ENCODE measurements at regions not wholly inside any gene's neighbourhood (a gene's known extent, or its start where the extent isn't known, plus 50 kb on each side); places are given as distances from the start of the nearest gene placed in this dataset.

DNA sequence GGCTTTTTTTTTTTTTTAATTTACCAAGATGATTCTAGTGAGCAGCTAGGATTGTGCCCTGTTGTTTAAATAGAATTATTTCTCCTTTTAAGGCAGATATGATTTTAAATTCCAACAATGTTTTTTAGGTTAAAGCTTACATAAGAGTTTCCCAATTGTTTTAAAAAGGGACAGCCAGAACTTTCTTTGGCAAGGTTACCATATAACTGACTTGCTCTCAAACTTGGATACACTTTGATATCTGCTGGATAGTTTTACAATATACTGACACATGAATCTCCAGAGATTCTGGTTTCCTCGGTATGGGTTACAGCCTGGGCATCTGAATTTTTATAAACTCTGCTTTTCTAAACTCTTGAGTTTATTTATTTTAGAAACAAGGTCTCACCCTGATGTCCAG is 134.3 kb upstream of the GADL1 start:
- H3K27ac ChIP-seq (ENCODE audit: control insufficient read depth, insufficient read depth, low read length): no peak overlapping the region
- no peaks in the 10 kb centered on the region for H3K4me1 ChIP-seq (ENCODE audit: control insufficient read depth, extremely low read depth, insufficient read depth, low read length)
- H3K9ac ChIP-seq (ENCODE audit: control insufficient read depth, extremely low read depth, insufficient read depth, low read length): no peak overlapping the region
- no peaks in the 10 kb centered on the region for H3K36me3 ChIP-seq (ENCODE audit: control insufficient read depth in 2 of 2, extremely low read depth in 1 of 2, insufficient read depth in 2 of 2, low read length in 2 of 2)
- dilution Hi-C loops (cut with MboI; ENCODE audit: extremely low pct_ligation_motif_present, low sequenced_read_pairs): no loop called here
- no peaks in the 10 kb centered on the region for H3K9me1 ChIP-seq (ENCODE audit: control insufficient read depth, extremely low read depth, insufficient read depth, low read length)
- DNase-seq (ENCODE audit: low read depth, low spot score) (no peak), FAIRE-seq (no peak)
- H2AFZ ChIP-seq (ENCODE audit: control insufficient read depth, low read length): no peak overlapping the region
- no peak overlapping the region for H3K4me2 ChIP-seq (ENCODE audit: control insufficient read depth, extremely low read depth, insufficient read depth, low read depth, low read length)
- no peaks in the 10 kb centered on the region for H4K20me1 ChIP-seq (ENCODE audit: control insufficient read depth, extremely low read depth, insufficient read depth, low read length)
- no peaks in the 10 kb centered on the region for H3K79me2 ChIP-seq (ENCODE audit: control insufficient read depth, insufficient read depth, low read length)
- H3K9me3 ChIP-seq (ENCODE audit: control insufficient read depth, low read depth, low read length): no peaks in the 10 kb centered on the region
- no peak overlapping the region for H3K4me3 ChIP-seq (ENCODE audit: control insufficient read depth in 2 of 3, extremely low read depth in 1 of 3, insufficient read depth in 2 of 3, low read depth in 1 of 3, low read length in 3 of 3)
- TF ChIP-seq EZH2 (IDR thresholded peaks at IDR 0.05; ENCODE audit: low read length): no peak
- TF ChIP-seq, protein P1, sequence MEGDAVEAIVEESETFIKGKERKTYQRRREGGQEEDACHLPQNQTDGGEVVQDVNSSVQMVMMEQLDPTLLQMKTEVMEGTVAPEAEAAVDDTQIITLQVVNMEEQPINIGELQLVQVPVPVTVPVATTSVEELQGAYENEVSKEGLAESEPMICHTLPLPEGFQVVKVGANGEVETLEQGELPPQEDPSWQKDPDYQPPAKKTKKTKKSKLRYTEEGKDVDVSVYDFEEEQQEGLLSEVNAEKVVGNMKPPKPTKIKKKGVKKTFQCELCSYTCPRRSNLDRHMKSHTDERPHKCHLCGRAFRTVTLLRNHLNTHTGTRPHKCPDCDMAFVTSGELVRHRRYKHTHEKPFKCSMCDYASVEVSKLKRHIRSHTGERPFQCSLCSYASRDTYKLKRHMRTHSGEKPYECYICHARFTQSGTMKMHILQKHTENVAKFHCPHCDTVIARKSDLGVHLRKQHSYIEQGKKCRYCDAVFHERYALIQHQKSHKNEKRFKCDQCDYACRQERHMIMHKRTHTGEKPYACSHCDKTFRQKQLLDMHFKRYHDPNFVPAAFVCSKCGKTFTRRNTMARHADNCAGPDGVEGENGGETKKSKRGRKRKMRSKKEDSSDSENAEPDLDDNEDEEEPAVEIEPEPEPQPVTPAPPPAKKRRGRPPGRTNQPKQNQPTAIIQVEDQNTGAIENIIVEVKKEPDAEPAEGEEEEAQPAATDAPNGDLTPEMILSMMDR (optimal IDR thresholded peaks at IDR 0.05 in 1 of 3, IDR thresholded peaks at IDR 0.05 in 1 of 3, conservative IDR thresholded peaks at IDR 0.05 in 1 of 3; ENCODE audit: extremely low read depth in 1 of 3, insufficient read depth in 2 of 3, low read length in 3 of 3): no peak
- no peaks in the 10 kb centered on the region for H3K27me3 ChIP-seq (ENCODE audit: control insufficient read depth, extremely low read depth, insufficient read depth, low read length)

- TF ChIP-seq, protein P1 (optimal IDR thresholded peaks at IDR 0.05 in 1 of 3, IDR thresholded peaks at IDR 0.05 in 1 of 3, conservative IDR thresholded peaks at IDR 0.05 in 1 of 3; ENCODE audit: extremely low read depth in 1 of 3, insufficient read depth in 2 of 3, low read length in 3 of 3): no peak
- TF ChIP-seq EZH2 (IDR thresholded peaks at IDR 0.05; ENCODE audit: low read length): no peak
- FAIRE-seq: no peak
Observed at GRCh38 chr3:31029706-31030105, 135.2 kb upstream of the GADL1 start.

More at GRCh38 chr3:31029706-31030105, 135.2 kb upstream of the GADL1 start:
- Histone ChIP-seq H3K9me1 (ENCODE audit: control insufficient read depth, extremely low read depth, insufficient read depth, low read length) (no peaks in the 10 kb centered on the region), H3K4me2 (ENCODE audit: control insufficient read depth, extremely low read depth, insufficient read depth, low read depth, low read length) (no peak overlapping the region), H3K4me1 (ENCODE audit: control insufficient read depth, extremely low read depth, insufficient read depth, low read length) (no peaks in the 10 kb centered on the region), H3K27ac (ENCODE audit: control insufficient read depth, insufficient read depth, low read length) (no peak overlapping the region), H3K9ac (ENCODE audit: control insufficient read depth, extremely low read depth, insufficient read depth, low read length) (no peak overlapping the region), H3K27me3 (ENCODE audit: control insufficient read depth, extremely low read depth, insufficient read depth, low read length) (no peaks in the 10 kb centered on the region), H2AFZ (ENCODE audit: control insufficient read depth, low read length) (no peak overlapping the region), H3K9me3 (ENCODE audit: control insufficient read depth, low read depth, low read length) (no peaks in the 10 kb centered on the region), H3K79me2 (ENCODE audit: control insufficient read depth, insufficient read depth, low read length) (no peaks in the 10 kb centered on the region), H3K36me3 (ENCODE audit: control insufficient read depth in 2 of 2, extremely low read depth in 1 of 2, insufficient read depth in 2 of 2, low read length in 2 of 2) (no peaks in the 10 kb centered on the region), H4K20me1 (ENCODE audit: control insufficient read depth, extremely low read depth, insufficient read depth, low read length) (no peaks in the 10 kb centered on the region), H3K4me3 (ENCODE audit: control insufficient read depth in 2 of 3, extremely low read depth in 1 of 3, insufficient read depth in 2 of 3, low read depth in 1 of 3, low read length in 3 of 3) (no peak overlapping the region)
- no peak for DNase-seq (ENCODE audit: low read depth, low spot score)
- dilution Hi-C loops (cut with MboI; ENCODE audit: extremely low pct_ligation_motif_present, low sequenced_read_pairs): no loop called here

All from keratinocyte (primary cell).